ENCODE measurements at regions not wholly inside any gene's neighbourhood (a gene's known extent, or its start where the extent isn't known, plus 50 kb on each side); places are given as distances from the start of the nearest gene placed in this dataset.

DNA sequence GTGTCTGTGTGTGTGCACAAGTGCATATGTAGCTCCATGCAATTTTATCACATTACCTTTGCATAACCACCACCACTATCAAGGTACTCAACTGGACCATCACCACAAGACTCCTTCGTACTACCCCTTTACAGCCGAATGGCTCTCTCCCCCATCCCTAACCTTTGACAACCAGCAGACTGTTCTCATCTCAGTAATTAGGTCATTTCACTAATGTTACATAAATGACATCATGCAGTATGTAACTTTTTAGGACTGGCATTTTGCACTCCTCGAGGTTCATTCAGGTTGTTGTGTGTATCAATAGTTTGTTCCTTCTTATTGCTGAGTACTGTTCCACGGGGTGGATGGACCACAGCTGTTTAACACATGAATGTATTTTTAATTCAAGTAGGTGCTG lies 121.8 kb upstream of the SLC6A11 start:
- TF ChIP-seq EZH2phosphoT487 (conservative IDR thresholded peaks at IDR 0.05; ENCODE audit: low read length) = no peak
- no peak for TF ChIP-seq CTCF (IDR thresholded peaks at IDR 0.05; ENCODE audit: insufficient read depth, low read length, poor library complexity, severe bottlenecking)

Measured in SU-DHL-6 (cell line).